Endothelial cell of umbilical vein (primary cell): ENCODE measurements at regions not wholly inside any gene's neighbourhood (a gene's known extent, or its start where the extent isn't known, plus 50 kb on each side); places are given as distances from the start of the nearest gene placed in this dataset.

Experiments
- BruUV-seq: library from RNA; stranded (reverse); fragments of 400-500 nt; replicated peaks from 2 replicates; lab custom pipeline; 2021; lab: Mats Ljungman, UMichigan
- CTCF ChIA-PET: fragments of 300-600, 350-600 bp; sonication (Branson Sonifier 250); formaldehyde crosslinking; loops from one replicate; lab custom pipeline; 2021; ENCODE audit warnings: antibody characterized with exemption, inconsistent platforms; lab: Charles Lee
- POLR2A ChIA-PET: fragments of 300-600, 350-600 bp; sonication (Branson Sonifier 250); formaldehyde crosslinking; loops from one replicate; lab custom pipeline; 2021; ENCODE audit warnings: antibody characterized with exemption, inconsistent platforms; lab: Charles Lee
- DNase-seq: peaks from one replicate; pipeline ENCODE4 v3.0.0-alpha.2; 2011; ENCODE audit warnings: low read depth, low spot score
- FAIRE-seq: peaks from 2 replicates; lab custom pipeline; 2011; peaks lifted over from hg19 to GRCh38; lab: Jason Lieb, UNC
- H2AFZ ChIP-seq: 2 replicates; pipeline ENCODE4 v1.6.0; 2012; ENCODE audit warnings: low read depth, low read length, control low read depth, inconsistent platforms
- H3K27ac ChIP-seq: 2 replicates; pipeline ENCODE4 v1.5.1; 2011; ENCODE audit warnings: low read depth, mild to moderate bottlenecking, control low read depth, low read length, moderate library complexity; ENCODE audit not compliant: insufficient read depth
- H3K27me3 ChIP-seq, 2 experiments: 2 replicates each; pipeline versions ENCODE4 v1.6.0 to v1.6.1; 2011; ENCODE audit warnings: low read length in 2 of 2, mixed read lengths in 1 of 2; ENCODE audit not compliant: control insufficient read depth in 2 of 2, insufficient read depth in 2 of 2
- H3K36me3 ChIP-seq, 2 experiments: 2 replicates in 1 of 2; 3 replicates in 1 of 2; pipeline ENCODE4 v1.5.1; 2011; ENCODE audit warnings: low read length in 2 of 2, mild to moderate bottlenecking in 1 of 2, moderate library complexity in 1 of 2; ENCODE audit not compliant: control insufficient read depth in 2 of 2, insufficient read depth in 2 of 2; ENCODE audit errors: extremely low read depth in 1 of 2
- H3K4me1 ChIP-seq: 3 replicates; pipeline ENCODE4 v1.5.1; 2011; ENCODE audit warnings: mild to moderate bottlenecking, low read length; ENCODE audit not compliant: control insufficient read depth, insufficient read depth; ENCODE audit errors: extremely low read depth
- H3K4me2 ChIP-seq: 2 replicates; pipeline ENCODE4 v1.6.1; 2011; ENCODE audit warnings: low read length, control low read depth, mixed read lengths; ENCODE audit not compliant: insufficient read depth
- H3K4me3 ChIP-seq, 3 experiments: fragments of 200-600 bp in 1 of 3; sonication (generic), shearing (Covaris generic) in 1 of 3; replicated peaks in 1 of 3; 2 replicates each; pipeline ENCODE4 v1.5.1; 2011 to 2016; ENCODE audit warnings: control low read depth in 3 of 3, low read length in 3 of 3, mild to moderate bottlenecking in 2 of 3, inconsistent platforms in 1 of 3, low read depth in 1 of 3, moderate library complexity in 1 of 3; ENCODE audit not compliant: insufficient read depth in 1 of 3
- H3K79me2 ChIP-seq: 2 replicates; pipeline ENCODE4 v1.6.0; 2012; ENCODE audit warnings: low read length, inconsistent platforms; ENCODE audit not compliant: control insufficient read depth, insufficient read depth
- H3K9ac ChIP-seq: replicated peaks from 2 replicates; pipeline ENCODE3; 2011; ENCODE audit warnings: low read length, control low read depth; ENCODE audit not compliant: insufficient read depth; ENCODE audit errors: extremely low read depth
- H3K9me1 ChIP-seq: replicated peaks from 3 replicates; pipeline ENCODE4 v1.6.0; 2011; ENCODE audit warnings: mild to moderate bottlenecking, low read length; ENCODE audit not compliant: control insufficient read depth, insufficient read depth; ENCODE audit errors: extremely low read depth
- H3K9me3 ChIP-seq: replicated peaks from 2 replicates; pipeline ENCODE4 v1.5.1; 2012; ENCODE audit warnings: low read length, inconsistent platforms; ENCODE audit not compliant: control insufficient read depth, insufficient read depth
- H4K20me1 ChIP-seq: replicated peaks from 2 replicates; pipeline ENCODE3; 2011; ENCODE audit warnings: mild to moderate bottlenecking, low read length; ENCODE audit not compliant: control insufficient read depth, insufficient read depth; ENCODE audit errors: extremely low read depth
- CTCF ChIP-seq, 2 donors: IDR thresholded peaks; 1 replicate in 1 of 2; 2 replicates in 1 of 2; pipeline ENCODE4 v1.5.1; 2011; ENCODE audit warnings: low read length in 2 of 2, mild to moderate bottlenecking in 2 of 2, moderate library complexity in 2 of 2, control low read depth in 1 of 2, inconsistent platforms in 1 of 2, low read depth in 1 of 2; ENCODE audit not compliant: insufficient read depth in 1 of 2; ENCODE audit errors: extremely low read depth in 1 of 2
- EZH2 ChIP-seq: IDR thresholded peaks from 2 replicates; pipeline ENCODE4 v1.6.1; 2012; ENCODE audit warnings: borderline replicate concordance, low read depth, mild to moderate bottlenecking, moderate library complexity, low read length, inconsistent platforms; ENCODE audit not compliant: severe bottlenecking
- FOS ChIP-seq: IDR thresholded peaks from 2 replicates; pipeline ENCODE4 v1.6.1; 2011; ENCODE audit warnings: mild to moderate bottlenecking, low read length, moderate library complexity, borderline replicate concordance; ENCODE audit not compliant: insufficient read depth
- GATA2 ChIP-seq: IDR thresholded peaks from 2 replicates; pipeline ENCODE4 v1.7.0; 2011; ENCODE audit warnings: low read depth, mild to moderate bottlenecking, moderate library complexity, mixed read lengths, low read length; ENCODE audit not compliant: insufficient read length, insufficient read depth
- JUN ChIP-seq: IDR thresholded peaks from 2 replicates; pipeline ENCODE4 v1.6.1; 2011; ENCODE audit warnings: borderline replicate concordance, low read depth; ENCODE audit not compliant: insufficient read length, insufficient read depth
- MAX ChIP-seq: IDR thresholded peaks from 2 replicates; pipeline ENCODE4 v1.6.1; 2011; ENCODE audit not compliant: insufficient read depth, insufficient read length
- MYC ChIP-seq: IDR thresholded peaks from one replicate; pipeline ENCODE4 v1.6.1; 2011; ENCODE audit warnings: mild to moderate bottlenecking, low read depth, low read length
- POLR2A ChIP-seq: IDR thresholded peaks from 2 replicates; pipeline ENCODE4 v1.6.1; 2012; ENCODE audit warnings: low read depth, mild to moderate bottlenecking, control low read depth, low read length
- POLR2AphosphoS5 ChIP-seq: IDR thresholded peaks from 2 replicates; pipeline ENCODE4 v1.6.1; 2012; ENCODE audit warnings: low read depth, mild to moderate bottlenecking, control low read depth, low read length, moderate library complexity; ENCODE audit not compliant: insufficient read depth
- dilution Hi-C: fragments of 300-500 bp; cut with MboI; formaldehyde crosslinking; loops from one replicate; pipeline ENCODE4 v1.15.0; 2019; ENCODE audit warnings: low sequenced_read_pairs; ENCODE audit not compliant: extremely low pct_ligation_motif_present
- intact Hi-C: fragments of 100-400 bp; cut with micrococcal nuclease; formaldehyde crosslinking; loops from one replicate; pipeline ENCODE4 v1.10.0; 2022

DNA sequence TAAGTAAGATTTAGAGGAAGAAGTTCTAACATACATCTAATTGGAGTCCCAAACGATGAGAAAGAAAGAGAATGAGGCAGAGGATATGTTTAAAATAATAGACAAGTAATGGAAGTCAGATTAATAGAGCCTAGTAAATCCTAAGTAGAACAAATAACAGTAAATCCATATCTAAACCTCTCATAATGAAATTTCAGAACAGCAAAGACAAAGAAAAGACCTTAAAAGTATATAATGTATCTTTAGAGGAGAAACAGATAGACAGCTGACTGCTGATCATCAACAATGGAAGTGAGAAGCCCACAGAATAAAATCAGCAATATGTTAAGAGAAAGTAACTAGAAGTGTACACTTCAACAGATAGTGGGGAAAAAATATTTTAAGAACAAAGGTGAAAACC, 536.2 kb upstream of the ZFHX3 start:
- intact Hi-C loops = no loop called here
- no peaks in the 10 kb centered on the region for H3K9me3 ChIP-seq
- no peaks in the 10 kb centered on the region for H3K36me3 ChIP-seq
- no peaks in the 10 kb centered on the region for H4K20me1 ChIP-seq
- no peak overlapping the region for H3K4me2 ChIP-seq
- no peaks in the 10 kb centered on the region for H3K9me1 ChIP-seq
- ChIA-PET POLR2A (no interaction called here), CTCF (no interaction called here)
- H3K79me2 ChIP-seq = no peaks in the 10 kb centered on the region
- H3K4me1 ChIP-seq = no peaks in the 10 kb centered on the region
- DNase-seq (no peak), FAIRE-seq (no peak)
- no peaks in the 10 kb centered on the region for H3K27me3 ChIP-seq
- no peak overlapping the region for H3K27ac ChIP-seq
- no peak overlapping the region for H3K4me3 ChIP-seq
- no peak overlapping the region for H2AFZ ChIP-seq
- no peak overlapping the region for H3K9ac ChIP-seq
- BruUV-seq = no TSS peak
- dilution Hi-C loops = no loop called here
- no peak for TF ChIP-seq FOS
- no peak for TF ChIP-seq MYC
- no peak for TF ChIP-seq EZH2
- no peak for TF ChIP-seq JUN
- no peak for TF ChIP-seq POLR2AphosphoS5
- no peak for TF ChIP-seq MAX
- no peak for TF ChIP-seq CTCF (IDR thresholded peaks at IDR 0.05; ENCODE audit: extremely low read depth in 1 of 2, insufficient read depth in 1 of 2, low read depth in 1 of 2, low read length in 2 of 2)
- TF ChIP-seq GATA2 = no peak
- TF ChIP-seq POLR2A = no peak
